WTC11 (cell line): ENCODE measurements at regions not wholly inside any gene's neighbourhood (a gene's known extent, or its start where the extent isn't known, plus 50 kb on each side); places are given as distances from the start of the nearest gene placed in this dataset.
"Not testable (repeated sequence)": the region's sequence is repeated elsewhere in the genome, so short reads cannot be mapped to it uniquely, and the experiment has no call there.

Experiments
- ATAC-seq: fragments of 200-7000 bp; cut with Tn5 transposase; 2 replicates; pipeline ENCODE4 v1.10.0; 2021; ENCODE audit warnings: mild to moderate bottlenecking, moderate library complexity
- CTCF ChIA-PET: fragments of 300-600 bp; sonication (Branson Sonifier 250); formaldehyde crosslinking; loops from one replicate; lab custom pipeline; 2021; ENCODE audit warnings: antibody characterized with exemption; lab: Charles Lee
- POLR2A ChIA-PET: fragments of 350-600 bp; sonication (Branson Sonifier 250); formaldehyde crosslinking; loops from one replicate; lab custom pipeline; 2021; ENCODE audit warnings: antibody characterized with exemption; lab: Charles Lee
- DNase-seq: peaks from one replicate; pipeline ENCODE4 v3.0.0; 2021; ENCODE audit warnings: low spot score
- H3K27ac Mint-ChIP-seq: 2 replicates; pipeline ENCODE4 v1.8.0; 2021; ENCODE audit warnings: mixed read lengths
- H3K27me3 Mint-ChIP-seq: 2 replicates; pipeline ENCODE4 v1.8.0; 2021; ENCODE audit warnings: low read depth, mild to moderate bottlenecking, moderate library complexity, mixed read lengths
- H3K36me3 Mint-ChIP-seq: 2 replicates; pipeline ENCODE4 v1.8.0; 2021; ENCODE audit warnings: mixed read lengths
- H3K4me1 Mint-ChIP-seq: 2 replicates; pipeline ENCODE4 v1.8.0; 2022; ENCODE audit warnings: mixed read lengths
- H3K4me3 Mint-ChIP-seq: 2 replicates; pipeline ENCODE4 v1.8.0; 2021; ENCODE audit warnings: mild to moderate bottlenecking, moderate library complexity, mixed read lengths
- H3K9me3 Mint-ChIP-seq: 2 replicates; pipeline ENCODE4 v1.8.0; 2021; ENCODE audit warnings: mixed read lengths
- ATF2 ChIP-seq: sonication (generic); formaldehyde crosslinking; IDR thresholded peaks from 2 replicates; pipeline ENCODE4 v1.8.1; 2022; ENCODE audit warnings: low read depth, missing genetic modification reagents, borderline replicate concordance
- CREM ChIP-seq: sonication (generic); formaldehyde crosslinking; IDR thresholded peaks from 2 replicates; pipeline ENCODE4 v1.8.1; 2022; ENCODE audit warnings: mild to moderate bottlenecking, missing genetic modification reagents, moderate library complexity
- ETV6 ChIP-seq: sonication (generic); formaldehyde crosslinking; IDR thresholded peaks from 2 replicates; pipeline ENCODE4 v1.8.1; 2022; ENCODE audit warnings: mild to moderate bottlenecking, missing genetic modification reagents
- JUN ChIP-seq: sonication (generic); formaldehyde crosslinking; IDR thresholded peaks from 2 replicates; pipeline ENCODE4 v1.8.0; 2023; ENCODE audit warnings: mild to moderate bottlenecking, missing genetic modification reagents
- NFATC4 ChIP-seq: fragments of 250-450 bp; sonication (Bioruptor Pico); IDR thresholded peaks from 2 replicates; pipeline ENCODE4 v1.9.0; 2021; ENCODE audit warnings: mild to moderate bottlenecking
- NR2C2 ChIP-seq: sonication (generic); formaldehyde crosslinking; IDR thresholded peaks from 2 replicates; pipeline ENCODE4 v1.8.0; 2022; ENCODE audit warnings: mild to moderate bottlenecking, missing genetic modification reagents
- NR3C1 ChIP-seq: sonication (generic); formaldehyde crosslinking; conservative IDR thresholded peaks from 2 replicates; pipeline ENCODE4 v1.8.1; 2023; ENCODE audit warnings: low read depth, mild to moderate bottlenecking, missing genetic modification reagents
- OVOL2 ChIP-seq: fragments of 250-450 bp; sonication (Bioruptor Pico); IDR thresholded peaks from 2 replicates; pipeline ENCODE4 v1.9.0; 2021; ENCODE audit warnings: mild to moderate bottlenecking, borderline replicate concordance
- TEAD1 ChIP-seq: sonication (generic); formaldehyde crosslinking; IDR thresholded peaks from 2 replicates; pipeline ENCODE4 v1.8.0; 2022; ENCODE audit warnings: mild to moderate bottlenecking, missing genetic modification reagents
- ZNF138 ChIP-seq: sonication (generic); formaldehyde crosslinking; conservative IDR thresholded peaks from 2 replicates; pipeline ENCODE4 v1.8.1; 2022; ENCODE audit warnings: mild to moderate bottlenecking, moderate library complexity, missing genetic modification reagents
- ZNF396 ChIP-seq: fragments of 250-450 bp; sonication (Bioruptor Pico); IDR thresholded peaks from 2 replicates; pipeline ENCODE4 v1.8.0; 2021; ENCODE audit warnings: mild to moderate bottlenecking, moderate library complexity, borderline replicate concordance
- ZNF671 ChIP-seq: fragments of 250-450 bp; sonication (Bioruptor Pico); IDR thresholded peaks from 2 replicates; pipeline ENCODE4 v1.8.0; 2021; ENCODE audit warnings: mild to moderate bottlenecking
- TF ChIP-seq, protein P1 (sequence below): fragments of 250-450 bp; sonication (Bioruptor Pico); IDR thresholded peaks from 2 replicates; pipeline ENCODE4 v1.9.0; 2021; ENCODE audit warnings: mild to moderate bottlenecking
- TF ChIP-seq, protein P2 (sequence below): fragments of 250-450 bp; sonication (Bioruptor Pico); conservative IDR thresholded peaks from 2 replicates; pipeline ENCODE4 v1.9.0; 2021; ENCODE audit warnings: mild to moderate bottlenecking
- TF ChIP-seq, protein P3 (sequence below): sonication (generic); formaldehyde crosslinking; IDR thresholded peaks from 2 replicates; pipeline ENCODE4 v1.8.0; 2022; ENCODE audit warnings: mild to moderate bottlenecking, missing genetic modification reagents

- H3K9me3 Mint-ChIP-seq, DNase-seq, H3K27ac Mint-ChIP-seq, H3K36me3 Mint-ChIP-seq, H3K27me3 Mint-ChIP-seq, H3K4me1 Mint-ChIP-seq, ATAC-seq, H3K4me3 Mint-ChIP-seq, POLR2A ChIA-PET, CTCF ChIA-PET: not testable (repeated sequence)
These were observed 61.7 kb downstream of the RHOU start for GRCh38 chr1:228796945-228797344.

DNA sequence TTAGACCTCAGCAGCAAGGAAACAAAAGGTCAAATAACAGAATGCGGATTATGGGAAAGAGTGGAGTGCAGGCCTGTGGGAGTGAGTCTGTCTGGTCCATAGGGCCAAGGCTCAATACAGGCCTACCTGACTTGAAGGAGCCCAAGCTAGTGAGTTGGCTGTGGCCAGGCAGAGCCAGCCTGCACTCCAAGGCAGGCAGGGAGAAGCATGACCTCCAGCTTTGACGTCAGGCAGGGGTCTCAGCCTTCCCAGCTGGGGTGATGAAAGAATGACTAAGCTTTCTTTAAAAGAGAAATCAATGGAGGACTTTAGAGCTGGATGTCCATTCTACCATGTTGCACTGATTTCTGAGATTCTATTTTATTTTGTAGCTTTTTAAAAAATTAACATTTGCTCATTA, 62.8 kb downstream of the RHOU start:
- H3K4me1 Mint-ChIP-seq, result 0 out of 2 replicates have a peak, but pooled peaks cover 3% of the 10 kb centered on the region
- H3K36me3 Mint-ChIP-seq, result no peaks in the 10 kb centered on the region
- CTCF ChIA-PET, result no interaction called here
- TF ChIP-seq NFATC4 (CRISPR knock-in tag) (no peak), TEAD1 (CRISPR knock-in tag) (no peak)
- TF ChIP-seq, protein P1, sequence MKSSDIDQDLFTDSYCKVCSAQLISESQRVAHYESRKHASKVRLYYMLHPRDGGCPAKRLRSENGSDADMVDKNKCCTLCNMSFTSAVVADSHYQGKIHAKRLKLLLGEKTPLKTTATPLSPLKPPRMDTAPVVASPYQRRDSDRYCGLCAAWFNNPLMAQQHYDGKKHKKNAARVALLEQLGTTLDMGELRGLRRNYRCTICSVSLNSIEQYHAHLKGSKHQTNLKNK (CRISPR knock-in tag), result no peak
- POLR2A ChIA-PET, result no interaction called here
- no peaks in the 10 kb centered on the region for H3K9me3 Mint-ChIP-seq
- DNase-seq (no peak), ATAC-seq (no peak)
- H3K4me3 Mint-ChIP-seq, result no peak overlapping the region
- H3K27ac Mint-ChIP-seq, result no peak overlapping the region
- H3K27me3 Mint-ChIP-seq, result no peaks in the 10 kb centered on the region

GRCh38 chr1:228798548-228798947, 63.3 kb downstream of the RHOU start:
- no peaks in the 10 kb centered on the region for H3K9me3 Mint-ChIP-seq
- H3K27ac Mint-ChIP-seq, result no peak overlapping the region
- POLR2A ChIA-PET, result no interaction called here
- TF ChIP-seq ZNF396 (CRISPR knock-in tag) (no peak), ATF2 (CRISPR knock-in tag) (no peak), ZNF671 (CRISPR knock-in tag) (no peak), OVOL2 (CRISPR knock-in tag) (no peak), NR3C1 (CRISPR knock-in tag) (no peak), CREM (no peak), NR2C2 (CRISPR knock-in tag) (no peak), ETV6 (CRISPR knock-in tag) (no peak), JUN (no peak), ZNF138 (CRISPR knock-in tag) (no peak), TEAD1 (CRISPR knock-in tag) (no peak)
- TF ChIP-seq, protein P2, sequence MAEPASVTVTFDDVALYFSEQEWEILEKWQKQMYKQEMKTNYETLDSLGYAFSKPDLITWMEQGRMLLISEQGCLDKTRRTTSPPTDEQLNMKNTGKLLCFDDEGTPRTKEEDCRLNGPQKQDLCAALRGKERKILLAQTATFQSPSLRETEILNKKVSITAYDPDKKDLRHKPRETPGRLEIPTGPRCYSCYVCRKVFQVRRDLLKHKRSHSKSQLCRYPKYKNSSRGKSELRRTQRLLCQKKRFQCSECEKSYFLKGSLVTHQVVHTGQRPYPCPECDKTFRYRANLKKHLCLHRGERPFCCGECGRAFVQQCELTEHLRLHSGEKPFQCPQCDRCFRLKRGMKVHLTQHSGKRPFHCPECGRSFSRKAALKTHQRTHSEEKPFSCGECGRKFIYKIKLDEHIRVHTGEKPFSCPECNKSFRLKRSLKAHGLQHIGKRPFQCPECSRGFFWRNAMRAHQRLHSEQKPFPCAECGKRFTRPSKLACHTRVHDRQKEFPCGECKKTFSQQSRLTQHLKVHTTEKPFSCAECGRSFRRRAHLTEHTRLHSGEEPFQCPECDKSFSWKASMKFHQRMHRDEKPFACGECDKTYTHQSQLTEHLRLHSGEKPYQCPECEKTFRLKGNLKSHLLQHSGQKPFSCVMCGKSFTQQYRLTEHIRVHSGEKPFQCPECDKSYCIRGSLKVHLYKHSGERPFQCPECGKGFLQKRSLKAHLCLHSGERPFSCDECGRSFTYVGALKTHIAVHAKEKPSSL (CRISPR knock-in tag), result no peak
- TF ChIP-seq, protein P3, sequence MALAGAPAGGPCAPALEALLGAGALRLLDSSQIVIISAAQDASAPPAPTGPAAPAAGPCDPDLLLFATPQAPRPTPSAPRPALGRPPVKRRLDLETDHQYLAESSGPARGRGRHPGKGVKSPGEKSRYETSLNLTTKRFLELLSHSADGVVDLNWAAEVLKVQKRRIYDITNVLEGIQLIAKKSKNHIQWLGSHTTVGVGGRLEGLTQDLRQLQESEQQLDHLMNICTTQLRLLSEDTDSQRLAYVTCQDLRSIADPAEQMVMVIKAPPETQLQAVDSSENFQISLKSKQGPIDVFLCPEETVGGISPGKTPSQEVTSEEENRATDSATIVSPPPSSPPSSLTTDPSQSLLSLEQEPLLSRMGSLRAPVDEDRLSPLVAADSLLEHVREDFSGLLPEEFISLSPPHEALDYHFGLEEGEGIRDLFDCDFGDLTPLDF (CRISPR knock-in tag), result no peak
- TF ChIP-seq, protein P1 (CRISPR knock-in tag), result no peak
- TF ChIP-seq, all 79 proteins: peak for 0
- ATAC-seq, result no peak
- Mint-ChIP-seq H3K36me3 (no peaks in the 10 kb centered on the region), H3K4me3 (no peak overlapping the region), H3K27me3 (no peaks in the 10 kb centered on the region), H3K4me1 (0 out of 2 replicates have a peak, but pooled peaks cover 3% of the 10 kb centered on the region)
- DNase-seq, result no peak
- CTCF ChIA-PET, result no interaction called here
